GM23248 (cell line): ENCODE measurements at regions not wholly inside any gene's neighbourhood (a gene's known extent, or its start where the extent isn't known, plus 50 kb on each side); places are given as distances from the start of the nearest gene placed in this dataset.

Source experiments
- EZH2 ChIP-seq: fragments of 200-600 bp; sonication (generic); IDR thresholded peaks from 2 replicates; pipeline ENCODE4 v1.6.1; 2018; ENCODE audit warnings: antibody characterized with exemption, mild to moderate bottlenecking; ENCODE audit not compliant: insufficient read depth, poor library complexity, severe bottlenecking
- EZH2phosphoT487 ChIP-seq: fragments of 200-600 bp; sonication (generic); IDR thresholded peaks from 2 replicates; pipeline ENCODE4 v1.6.1; 2018; ENCODE audit warnings: antibody characterized with exemption, moderate library complexity, mild to moderate bottlenecking, low read depth; ENCODE audit not compliant: insufficient read depth

GRCh38 chr6:144957236-144957937, 672.3 kb downstream of the UTRN start:
- TF ChIP-seq EZH2phosphoT487 (no peak), EZH2 (no peak)
